ENCODE measurements at regions not wholly inside any gene's neighbourhood (a gene's known extent, or its start where the extent isn't known, plus 50 kb on each side); places are given as distances from the start of the nearest gene placed in this dataset.

DNA sequence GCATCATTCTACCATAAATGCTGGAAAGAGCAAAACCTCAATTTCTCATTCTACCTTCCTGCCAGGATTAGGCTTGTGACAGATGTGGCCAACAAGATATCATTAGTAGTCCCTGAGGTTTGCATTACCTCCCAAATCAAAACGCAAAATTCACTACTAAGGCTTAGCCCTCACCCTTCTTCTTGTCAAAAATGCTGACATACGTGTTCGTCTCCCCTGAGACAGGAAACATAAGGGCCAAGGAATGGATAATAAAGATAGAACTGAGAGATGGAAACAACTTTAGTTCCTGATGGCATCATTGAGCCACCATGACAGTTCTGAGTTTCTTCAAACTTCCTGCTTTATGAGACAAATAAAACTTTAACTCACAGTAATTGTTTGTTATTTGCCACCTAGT lies 642.1 kb downstream of the NOVA1 start:
- Histone ChIP-seq H2AFZ (ENCODE audit: low read depth, low read length, poor library complexity, severe bottlenecking) (no peak overlapping the region), H3K4me2 (ENCODE audit: low read length) (no peak overlapping the region), H3K27me3 (ENCODE audit: insufficient read depth, low read length) (no peaks in the 10 kb centered on the region), H3K4me1 (ENCODE audit: control insufficient read depth in 1 of 2, insufficient read depth in 2 of 2, low read length in 2 of 2) (no peaks in the 10 kb centered on the region), H3K79me2 (ENCODE audit: insufficient read depth, low read length) (no peaks in the 10 kb centered on the region), H3K9ac (ENCODE audit: low read length) (no peak overlapping the region), H3K9me3 (ENCODE audit: control insufficient read depth in 1 of 2, insufficient read depth in 1 of 2, low read depth in 1 of 2, low read length in 2 of 2) (peaks cover 8 to 28% of the 10 kb centered on the region in 2 experiments; a peak in 2 of 4 replicates), H4K20me1 (ENCODE audit: insufficient read depth) (no peaks in the 10 kb centered on the region), H3K9me2 (ENCODE audit: insufficient read depth) (no peaks in the 10 kb centered on the region), H3K4me3 (replicated peaks in 1 of 2; ENCODE audit: low read depth in 1 of 2, low read length in 2 of 2) (no peak overlapping the region), H3K36me3 (ENCODE audit: control insufficient read depth in 1 of 2, insufficient read depth in 2 of 2, low read length in 2 of 2) (no peaks in the 10 kb centered on the region), H3K27ac (ENCODE audit: low read depth, low read length) (no peak overlapping the region)
- ChIA-PET RAD21 (ENCODE audit: low non-redundant PET in 1 of 2, low total read pairs in 2 of 2, uncharacterized antibody in 2 of 2, unreplicated experiment in 2 of 2) (no interaction called here), CTCF (no interaction called here), POLR2A (no interaction called here)
- no peak for ATAC-seq
- intact Hi-C loops (cut with micrococcal nuclease) = no loop called here
- no TSS peak for BruUV-seq (replicated peaks)
- no peak for DNase-seq (ENCODE audit: low read depth, low spot score)
- TF ChIP-seq, protein P1, sequence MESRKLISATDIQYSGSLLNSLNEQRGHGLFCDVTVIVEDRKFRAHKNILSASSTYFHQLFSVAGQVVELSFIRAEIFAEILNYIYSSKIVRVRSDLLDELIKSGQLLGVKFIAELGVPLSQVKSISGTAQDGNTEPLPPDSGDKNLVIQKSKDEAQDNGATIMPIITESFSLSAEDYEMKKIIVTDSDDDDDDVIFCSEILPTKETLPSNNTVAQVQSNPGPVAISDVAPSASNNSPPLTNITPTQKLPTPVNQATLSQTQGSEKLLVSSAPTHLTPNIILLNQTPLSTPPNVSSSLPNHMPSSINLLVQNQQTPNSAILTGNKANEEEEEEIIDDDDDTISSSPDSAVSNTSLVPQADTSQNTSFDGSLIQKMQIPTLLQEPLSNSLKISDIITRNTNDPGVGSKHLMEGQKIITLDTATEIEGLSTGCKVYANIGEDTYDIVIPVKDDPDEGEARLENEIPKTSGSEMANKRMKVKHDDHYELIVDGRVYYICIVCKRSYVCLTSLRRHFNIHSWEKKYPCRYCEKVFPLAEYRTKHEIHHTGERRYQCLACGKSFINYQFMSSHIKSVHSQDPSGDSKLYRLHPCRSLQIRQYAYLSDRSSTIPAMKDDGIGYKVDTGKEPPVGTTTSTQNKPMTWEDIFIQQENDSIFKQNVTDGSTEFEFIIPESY (IDR thresholded peaks at IDR 0.05; ENCODE audit: extremely low read depth, insufficient replicate concordance, low read length) = no peak
- TF ChIP-seq, protein P2, sequence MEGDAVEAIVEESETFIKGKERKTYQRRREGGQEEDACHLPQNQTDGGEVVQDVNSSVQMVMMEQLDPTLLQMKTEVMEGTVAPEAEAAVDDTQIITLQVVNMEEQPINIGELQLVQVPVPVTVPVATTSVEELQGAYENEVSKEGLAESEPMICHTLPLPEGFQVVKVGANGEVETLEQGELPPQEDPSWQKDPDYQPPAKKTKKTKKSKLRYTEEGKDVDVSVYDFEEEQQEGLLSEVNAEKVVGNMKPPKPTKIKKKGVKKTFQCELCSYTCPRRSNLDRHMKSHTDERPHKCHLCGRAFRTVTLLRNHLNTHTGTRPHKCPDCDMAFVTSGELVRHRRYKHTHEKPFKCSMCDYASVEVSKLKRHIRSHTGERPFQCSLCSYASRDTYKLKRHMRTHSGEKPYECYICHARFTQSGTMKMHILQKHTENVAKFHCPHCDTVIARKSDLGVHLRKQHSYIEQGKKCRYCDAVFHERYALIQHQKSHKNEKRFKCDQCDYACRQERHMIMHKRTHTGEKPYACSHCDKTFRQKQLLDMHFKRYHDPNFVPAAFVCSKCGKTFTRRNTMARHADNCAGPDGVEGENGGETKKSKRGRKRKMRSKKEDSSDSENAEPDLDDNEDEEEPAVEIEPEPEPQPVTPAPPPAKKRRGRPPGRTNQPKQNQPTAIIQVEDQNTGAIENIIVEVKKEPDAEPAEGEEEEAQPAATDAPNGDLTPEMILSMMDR (IDR thresholded peaks at IDR 0.05 in 2 of 3, conservative IDR thresholded peaks at IDR 0.05 in 1 of 3; ENCODE audit: borderline replicate concordance in 1 of 3, insufficient read depth in 1 of 3, low read depth in 2 of 3, low read length in 2 of 3) = no peak
- TF ChIP-seq, protein P3, sequence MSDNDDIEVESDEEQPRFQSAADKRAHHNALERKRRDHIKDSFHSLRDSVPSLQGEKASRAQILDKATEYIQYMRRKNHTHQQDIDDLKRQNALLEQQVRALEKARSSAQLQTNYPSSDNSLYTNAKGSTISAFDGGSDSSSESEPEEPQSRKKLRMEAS (IDR thresholded peaks at IDR 0.05) = no peak
- no peak for TF ChIP-seq ZNF274 (IDR thresholded peaks at IDR 0.05; ENCODE audit: low read depth, low read length)
- TF ChIP-seq EZH2 (IDR thresholded peaks at IDR 0.05) = no peak
- TF ChIP-seq CEBPB (IDR thresholded peaks at IDR 0.05; ENCODE audit: low read depth) = no peak
- TF ChIP-seq EGR1 (IDR thresholded peaks at IDR 0.05; ENCODE audit: low read depth) = no peak
- TF ChIP-seq SIN3A (IDR thresholded peaks at IDR 0.05; ENCODE audit: low read depth) = no peak
- no peak for TF ChIP-seq SP1 (IDR thresholded peaks at IDR 0.05; ENCODE audit: low read depth)
- TF ChIP-seq TCF7L2 (IDR thresholded peaks at IDR 0.05; ENCODE audit: borderline replicate concordance, extremely low read depth, insufficient read depth, insufficient read length) = no peak
- TF ChIP-seq FOSL1 (IDR thresholded peaks at IDR 0.05; ENCODE audit: low read depth) = no peak
- no peak for TF ChIP-seq JUND (IDR thresholded peaks at IDR 0.05)
- no peak for TF ChIP-seq EZH2phosphoT487 (IDR thresholded peaks at IDR 0.05; ENCODE audit: borderline replicate concordance)
- TF ChIP-seq, protein P4, sequence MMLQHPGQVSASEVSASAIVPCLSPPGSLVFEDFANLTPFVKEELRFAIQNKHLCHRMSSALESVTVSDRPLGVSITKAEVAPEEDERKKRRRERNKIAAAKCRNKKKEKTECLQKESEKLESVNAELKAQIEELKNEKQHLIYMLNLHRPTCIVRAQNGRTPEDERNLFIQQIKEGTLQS (IDR thresholded peaks at IDR 0.05) = no peak

All from HCT116 (cell line).